ENCODE measurements at regions not wholly inside any gene's neighbourhood (a gene's known extent, or its start where the extent isn't known, plus 50 kb on each side); places are given as distances from the start of the nearest gene placed in this dataset.

GRCh38 chr5:168188182-168188581 is 103.3 kb upstream of the WWC1 start:
- TF ChIP-seq CTCF (IDR thresholded peaks at IDR 0.05; ENCODE audit: low read depth, low read length, missing control alignments), result no peak

GRCh38 chr5:168192120-168192519 is 99.3 kb upstream of the WWC1 start:
- no peak for TF ChIP-seq CTCF (IDR thresholded peaks at IDR 0.05; ENCODE audit: low read depth, low read length, missing control alignments)
- DNase-seq (ENCODE audit: low read depth), result no peak
- no peak overlapping the region for H3K4me3 ChIP-seq (ENCODE audit: low read depth, low read length)

More at GRCh38 chr5:168188182-168188581, 103.3 kb upstream of the WWC1 start:
- no peak for DNase-seq (ENCODE audit: low read depth)
- H3K4me3 ChIP-seq (ENCODE audit: low read depth, low read length), result no peak overlapping the region

GRCh38 chr5:168193493-168194250 is 97.8 kb upstream of the WWC1 start:
- TF ChIP-seq CTCF (IDR thresholded peaks at IDR 0.05; ENCODE audit: low read depth, low read length, missing control alignments), result no peak
- no peak for DNase-seq (ENCODE audit: low read depth)
- H3K4me3 ChIP-seq (ENCODE audit: low read depth, low read length), result no peak overlapping the region

GRCh38 chr5:168195110-168195509 is 96.3 kb upstream of the WWC1 start:
- H3K4me3 ChIP-seq (ENCODE audit: low read depth, low read length), result no peak overlapping the region
- DNase-seq (ENCODE audit: low read depth), result no peak
- TF ChIP-seq CTCF (IDR thresholded peaks at IDR 0.05; ENCODE audit: low read depth, low read length, missing control alignments), result no peak

- no peak overlapping the region for H3K4me3 ChIP-seq (ENCODE audit: low read depth, low read length)
- no peak for DNase-seq (ENCODE audit: low read depth)
- TF ChIP-seq CTCF (IDR thresholded peaks at IDR 0.05; ENCODE audit: low read depth, low read length, missing control alignments), result no peak
Observed at GRCh38 chr5:168198359-168198758, 93.1 kb upstream of the WWC1 start.

- no peak overlapping the region for H3K4me3 ChIP-seq (ENCODE audit: low read depth, low read length)
- no peak for DNase-seq (ENCODE audit: low read depth)
- TF ChIP-seq CTCF (IDR thresholded peaks at IDR 0.05; ENCODE audit: low read depth, low read length, missing control alignments), result no peak
Observed at GRCh38 chr5:168202996-168203395, 88.4 kb upstream of the WWC1 start.

GRCh38 chr5:168204165-168204564 is 87.3 kb upstream of the WWC1 start:
- TF ChIP-seq CTCF (IDR thresholded peaks at IDR 0.05; ENCODE audit: low read depth, low read length, missing control alignments), result no peak
- H3K4me3 ChIP-seq (ENCODE audit: low read depth, low read length), result no peak overlapping the region
- no peak for DNase-seq (ENCODE audit: low read depth)

Measured in GM12864 (cell line).